ENCODE measurements at regions not wholly inside any gene's neighbourhood (a gene's known extent, or its start where the extent isn't known, plus 50 kb on each side); places are given as distances from the start of the nearest gene placed in this dataset.
"Not testable (repeated sequence)": the region's sequence is repeated elsewhere in the genome, so short reads cannot be mapped to it uniquely, and the experiment has no call there.

DNA sequence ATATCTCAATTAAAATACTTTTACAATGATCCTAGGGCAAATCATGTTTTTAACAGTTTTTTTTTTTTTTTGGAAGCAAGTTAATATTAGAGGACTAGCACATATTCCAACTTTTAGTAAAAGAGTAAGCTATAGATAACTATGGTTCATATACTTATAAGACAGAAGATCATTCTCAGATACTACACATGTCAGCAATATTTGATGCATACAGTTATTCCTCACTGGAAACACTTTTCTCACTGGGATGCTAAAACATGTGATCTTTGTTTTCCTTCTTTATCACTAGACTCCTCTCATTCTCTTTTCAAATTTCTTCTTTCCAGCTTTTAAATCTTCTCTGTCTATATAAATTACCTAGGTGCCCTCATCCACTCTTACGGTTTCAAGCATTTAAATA lies 1020.4 kb upstream of the FBXO33 start:
- no peak for DNase-seq

DNA sequence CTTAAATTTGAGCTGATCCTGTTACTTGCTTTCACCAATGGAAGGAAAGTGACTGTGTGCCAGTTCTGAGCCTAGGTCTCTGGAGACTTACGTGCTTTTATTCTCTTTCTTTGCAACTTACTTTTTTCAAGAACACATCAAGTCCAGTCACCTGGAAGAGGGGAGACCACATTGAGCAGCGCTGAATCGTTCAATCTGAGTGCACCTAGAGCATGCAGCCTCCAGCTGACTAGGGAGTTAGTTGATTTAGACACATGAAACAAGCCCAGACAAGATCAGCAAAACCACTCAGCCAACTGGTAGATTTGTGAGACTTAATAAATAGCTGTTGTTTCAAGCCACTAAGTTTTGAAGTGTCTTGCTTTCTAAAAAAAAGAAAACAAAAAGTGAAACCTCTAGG lies 1014.8 kb upstream of the FBXO33 start:
- no peak for DNase-seq

DNA sequence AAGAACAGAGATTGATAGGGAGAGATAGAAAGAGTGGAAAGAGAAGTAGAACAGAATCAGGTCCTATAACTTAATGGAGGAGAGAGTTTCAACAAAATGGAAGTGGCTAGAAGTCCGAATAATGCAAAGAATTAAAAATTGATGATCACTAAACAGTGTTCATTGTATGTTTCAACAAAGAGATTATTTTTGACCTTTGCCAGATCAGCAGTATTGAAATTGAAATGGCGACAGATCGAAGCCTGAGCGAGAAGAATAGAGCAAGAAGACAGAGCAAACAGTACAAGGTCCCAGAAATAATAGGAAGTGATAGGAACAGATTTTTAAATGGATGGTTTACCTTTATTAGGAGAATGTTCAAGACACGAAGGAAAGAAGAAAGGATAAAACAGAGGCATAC lies 1012.8 kb upstream of the FBXO33 start:
- no peak for DNase-seq

DNA sequence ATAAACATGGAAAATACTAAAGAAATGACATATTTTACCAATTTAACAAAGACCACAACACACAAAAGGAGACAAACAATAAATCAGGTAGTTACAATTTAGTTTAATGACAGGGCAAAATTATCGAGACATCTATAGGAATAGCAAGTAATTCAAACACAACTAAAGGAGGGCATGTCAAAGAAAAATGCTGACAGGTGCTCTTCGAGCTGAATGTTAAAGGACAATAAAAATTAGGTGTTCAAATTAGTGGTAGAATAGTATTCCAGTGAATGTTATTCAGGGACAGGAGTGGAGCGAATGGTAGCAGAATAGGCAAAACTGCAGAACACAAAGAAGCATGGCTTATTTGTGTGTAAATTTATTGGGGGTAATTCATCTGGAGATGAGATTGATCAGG lies 1004.3 kb upstream of the FBXO33 start:
- no peak for DNase-seq

DNA sequence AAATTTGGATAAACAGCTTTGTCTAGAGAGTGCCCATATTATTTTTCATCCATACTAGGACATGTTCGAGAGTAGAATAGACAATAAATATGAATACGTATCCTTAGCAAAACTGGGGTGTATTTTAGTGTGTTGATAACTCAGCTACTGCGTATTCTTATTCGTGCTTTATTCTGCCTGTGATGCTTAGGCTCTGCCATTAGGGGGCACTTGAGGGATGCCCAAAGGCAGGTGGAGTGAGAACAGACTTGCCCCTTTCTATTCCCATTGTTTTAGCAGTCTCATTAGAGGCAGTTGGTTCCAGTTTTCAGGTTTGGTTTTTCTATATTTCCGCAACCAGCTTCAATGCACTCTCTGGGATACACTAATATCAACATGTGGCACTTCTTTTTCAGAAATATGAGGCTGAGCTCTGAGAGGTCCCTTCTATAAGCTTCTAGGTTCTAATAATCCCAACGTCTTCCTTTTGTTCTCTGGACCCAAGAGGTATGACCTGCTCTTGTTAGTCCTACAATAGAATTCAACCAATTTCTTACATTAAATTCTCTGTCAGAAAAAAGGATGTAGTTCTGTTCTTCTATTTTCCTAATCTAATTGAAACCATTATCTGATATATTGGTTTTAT lies 985.7 kb upstream of the FBXO33 start:
- no peak for DNase-seq

DNA sequence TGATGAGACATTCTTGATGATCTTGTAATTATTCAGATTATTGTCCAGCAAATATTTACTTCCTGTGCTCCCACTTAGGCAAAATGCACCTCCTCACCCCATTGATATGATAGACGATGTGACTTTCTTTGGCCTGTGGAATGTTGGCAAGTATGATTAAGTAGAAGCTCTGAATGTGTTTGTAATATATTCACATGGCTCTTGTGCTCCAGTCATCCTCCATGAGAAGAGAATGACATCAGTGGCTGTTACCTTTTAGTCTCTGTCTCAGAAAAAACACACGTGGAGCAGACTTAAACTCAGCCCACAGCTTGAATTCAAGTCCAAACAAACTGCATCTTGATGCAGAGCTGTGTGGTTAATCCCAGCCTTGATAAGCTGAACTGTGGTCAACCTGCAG lies 984.3 kb upstream of the FBXO33 start:
- DNase-seq, result no peak

DNA sequence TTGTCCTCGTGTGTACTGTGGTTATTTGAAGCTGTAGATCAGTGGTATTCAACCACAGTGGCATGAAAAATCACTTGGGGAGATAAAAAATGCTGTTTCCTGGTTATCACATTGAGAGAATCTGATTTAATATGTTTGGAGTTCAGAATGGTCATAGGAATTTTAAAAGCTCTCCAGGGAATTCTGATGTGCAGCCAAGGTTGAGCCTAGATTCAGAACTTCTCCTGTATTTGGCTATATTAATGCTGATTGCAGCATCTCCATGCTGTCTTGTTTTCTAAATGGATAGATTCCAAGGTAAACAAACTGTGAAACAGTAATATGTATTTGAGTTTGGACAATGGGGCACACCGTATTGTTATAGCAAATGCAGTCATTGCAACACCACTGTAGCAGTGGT lies 982.2 kb upstream of the FBXO33 start:
- no peak for DNase-seq

DNA sequence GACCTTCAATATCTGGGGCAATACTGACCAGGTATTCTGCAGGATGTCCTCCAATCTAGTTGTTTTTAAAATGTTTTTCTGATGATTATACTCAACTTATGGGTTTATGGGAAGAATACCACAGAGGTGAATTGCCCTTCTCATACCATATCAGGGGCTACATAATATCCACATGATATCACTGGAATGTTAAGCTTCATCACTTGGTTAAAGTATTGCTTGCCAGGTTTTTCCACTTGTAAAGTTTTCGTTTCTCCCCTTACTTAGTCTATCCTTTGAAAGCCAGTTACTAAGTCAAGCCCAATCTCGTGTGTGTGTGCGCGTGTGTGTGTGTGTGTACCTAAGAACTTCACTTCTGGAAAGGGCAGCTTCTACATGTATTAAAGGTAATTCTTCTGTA lies 980.9 kb upstream of the FBXO33 start:
- no peak for DNase-seq

DNA sequence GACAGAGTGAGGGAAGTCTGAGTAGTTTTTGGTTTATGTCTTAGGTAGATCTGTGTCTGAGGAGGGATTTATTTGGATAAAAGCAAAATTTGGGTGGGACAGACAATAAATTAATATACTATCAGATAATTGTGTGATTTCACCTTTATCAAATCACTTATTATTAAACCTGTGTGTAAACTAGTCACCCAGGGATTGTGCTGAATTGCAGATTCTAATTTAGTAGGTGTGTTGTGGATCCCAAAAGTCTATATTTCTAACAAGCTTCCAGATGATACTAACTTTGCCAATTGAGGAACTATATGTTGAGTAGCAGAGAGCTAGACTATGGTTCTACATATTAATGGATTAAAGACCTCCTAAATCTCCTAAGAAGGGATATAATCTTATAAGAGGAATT lies 978.5 kb upstream of the FBXO33 start:
- DNase-seq, result no peak

DNA sequence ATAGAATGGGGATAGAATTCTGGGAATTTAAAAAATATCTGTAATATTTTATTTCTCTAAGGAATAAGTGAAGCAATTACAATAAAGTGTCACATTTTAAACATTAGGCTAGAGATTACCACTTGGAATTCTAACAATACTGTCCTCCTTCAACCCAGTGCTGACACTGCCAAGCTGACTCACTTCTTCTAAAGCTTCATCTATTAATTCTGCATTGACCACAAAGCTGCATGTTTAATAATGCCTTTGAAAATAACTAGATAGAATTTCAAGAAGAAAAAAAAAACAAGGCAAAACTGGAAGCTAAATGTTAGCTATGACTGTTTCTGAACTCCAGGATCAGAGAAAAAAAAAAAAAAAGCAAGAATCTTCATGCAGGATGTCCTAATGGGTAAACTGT lies 970.7 kb upstream of the FBXO33 start:
- no peak for DNase-seq

DNA sequence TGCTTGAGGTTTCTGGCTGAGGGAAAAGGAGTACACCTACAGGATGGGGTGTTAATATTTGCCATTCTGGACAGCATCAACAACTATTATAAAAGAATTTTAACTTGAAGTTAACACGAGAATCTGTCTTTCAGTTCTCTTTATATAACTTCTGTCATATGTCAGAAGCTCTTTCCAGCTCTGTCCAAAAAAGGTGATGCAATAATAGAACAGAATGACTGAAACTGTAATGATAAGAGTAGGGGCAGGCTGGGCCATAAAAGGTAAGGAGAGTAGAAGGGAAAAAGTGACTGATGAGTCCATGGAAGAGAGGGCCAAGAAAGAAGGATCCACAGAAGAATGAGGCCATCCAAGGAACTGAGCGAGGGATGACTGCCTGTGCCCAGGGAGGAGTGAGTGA lies 966.7 kb upstream of the FBXO33 start:
- no peak for DNase-seq

DNA sequence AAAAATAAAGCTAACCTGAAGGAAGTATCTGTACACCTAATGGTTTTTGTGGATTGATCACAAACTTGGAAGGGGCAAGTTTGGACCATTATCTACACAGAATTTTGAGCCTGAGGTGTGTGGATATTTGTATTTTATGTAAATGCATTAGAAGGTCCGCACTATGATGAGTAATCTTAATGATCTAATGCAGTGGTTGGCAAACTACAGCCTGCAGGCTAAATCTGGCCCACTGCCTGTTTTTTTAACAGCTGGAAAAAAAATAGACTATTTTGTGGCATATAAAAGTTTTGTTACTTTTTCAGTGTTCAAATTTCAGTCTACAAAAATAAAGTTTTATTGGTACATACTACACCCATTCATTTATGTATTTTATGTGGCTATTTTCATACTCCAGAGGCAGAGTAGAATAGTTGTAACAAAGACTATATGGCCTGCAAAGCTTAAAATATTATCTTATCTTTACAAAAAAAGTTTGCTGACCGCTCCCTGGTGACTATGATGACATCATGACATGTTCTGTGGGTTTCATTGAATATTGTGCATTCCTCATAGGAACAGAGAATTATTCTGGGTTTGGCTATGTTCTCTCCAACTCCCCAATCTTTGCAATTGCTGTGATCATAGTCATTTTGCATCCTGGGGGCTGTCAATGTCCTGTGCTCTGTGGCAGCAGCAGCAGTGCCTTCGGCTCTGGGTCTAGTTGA lies 962.6 kb upstream of the FBXO33 start:
- no peak for DNase-seq

DNA sequence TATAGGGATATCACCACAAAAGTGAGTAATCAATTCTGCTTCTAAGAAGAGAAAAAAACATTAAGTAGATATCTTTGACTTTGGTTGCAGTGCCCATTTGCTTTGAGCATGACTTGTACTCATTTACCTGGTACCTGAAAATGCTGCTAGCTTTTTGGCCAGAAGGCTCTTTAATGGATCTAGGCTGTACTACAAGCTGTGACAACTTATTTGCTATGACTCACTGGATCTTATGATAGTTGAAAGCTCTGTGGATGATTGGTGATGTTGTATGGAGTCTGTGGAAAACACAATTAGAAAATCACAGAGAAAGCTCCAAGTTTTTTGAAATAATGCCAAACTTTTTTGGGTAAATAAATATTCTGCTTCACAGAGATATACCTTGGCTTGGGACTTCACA lies 960.9 kb upstream of the FBXO33 start:
- no peak for DNase-seq

DNA sequence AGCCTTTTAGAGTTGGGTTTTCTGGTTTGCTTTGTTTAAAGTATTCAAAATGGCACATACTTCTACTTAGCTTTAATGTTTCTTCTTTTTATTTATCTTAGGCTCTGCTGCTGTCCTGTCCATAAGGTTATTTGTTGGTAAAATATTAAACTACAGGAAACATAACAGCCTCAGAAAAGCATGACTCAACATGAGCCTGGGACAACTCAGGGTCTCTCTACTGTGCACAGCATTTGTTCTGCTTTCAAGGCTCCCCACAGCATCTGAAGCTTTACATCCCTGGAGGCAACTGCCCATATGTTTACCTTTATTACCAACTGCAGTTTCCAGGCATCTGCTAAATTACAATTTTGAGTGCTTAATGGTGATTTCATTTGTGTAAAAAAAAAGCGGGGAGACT lies 954.2 kb upstream of the FBXO33 start:
- DNase-seq, result no peak

DNA sequence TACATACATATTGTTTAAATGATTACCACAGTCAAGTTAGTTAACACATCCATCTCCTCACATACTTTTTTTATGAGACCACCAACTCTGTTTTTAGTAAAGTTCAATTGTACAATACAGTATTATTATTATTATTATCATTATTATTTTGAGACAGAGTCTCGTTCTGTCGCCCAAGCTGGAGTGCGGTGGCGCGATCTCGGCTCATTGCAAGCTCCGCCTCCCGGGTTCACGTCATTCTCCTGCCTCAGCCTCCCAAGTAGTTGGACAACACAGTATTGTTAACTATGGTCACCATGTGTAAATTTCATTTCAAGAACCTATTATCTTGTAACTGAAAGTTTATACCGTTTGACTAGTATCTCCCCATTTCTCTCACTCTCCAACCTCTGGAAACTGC lies 942.0 kb upstream of the FBXO33 start:
- DNase-seq, result no peak

DNA sequence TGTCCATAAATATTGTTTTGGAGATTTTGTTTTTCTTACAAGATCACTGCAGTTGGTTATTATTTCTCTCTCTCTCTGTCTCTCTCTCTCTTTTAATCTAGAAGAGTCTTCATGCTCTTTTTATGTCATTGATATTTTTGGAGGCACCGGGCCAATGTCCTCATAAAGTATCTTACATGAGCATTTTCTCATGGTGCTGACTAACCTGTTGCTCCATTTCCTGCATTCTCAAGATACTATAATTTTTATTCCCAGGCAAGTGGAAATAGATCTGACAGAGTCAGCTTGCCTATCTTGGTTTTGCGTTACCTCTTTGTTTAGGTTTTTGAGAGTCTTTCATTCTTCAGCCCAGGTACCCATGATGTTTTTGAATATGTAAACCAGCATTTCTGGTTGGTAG lies 938.8 kb upstream of the FBXO33 start:
- DNase-seq, result no peak

DNA sequence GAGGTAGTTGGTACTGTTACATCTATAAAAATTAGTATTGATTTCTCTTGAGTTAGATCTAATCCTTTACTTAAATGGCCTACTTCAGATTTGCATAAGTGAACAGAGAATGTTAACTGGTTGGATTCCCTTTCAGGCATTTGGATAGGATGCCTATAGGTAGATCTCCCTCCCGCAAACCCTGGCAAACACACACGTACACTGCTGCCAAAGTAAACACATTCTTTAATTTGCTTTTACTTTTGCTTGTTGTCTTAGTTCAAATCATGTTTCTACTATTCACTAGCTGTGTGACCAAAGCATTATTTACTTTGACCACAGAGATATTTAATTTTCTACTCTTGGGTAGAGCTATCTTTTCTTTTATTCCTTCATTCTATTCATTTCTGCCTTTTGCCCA lies 936.1 kb upstream of the FBXO33 start:
- DNase-seq, result peak; percentile 55

DNA sequence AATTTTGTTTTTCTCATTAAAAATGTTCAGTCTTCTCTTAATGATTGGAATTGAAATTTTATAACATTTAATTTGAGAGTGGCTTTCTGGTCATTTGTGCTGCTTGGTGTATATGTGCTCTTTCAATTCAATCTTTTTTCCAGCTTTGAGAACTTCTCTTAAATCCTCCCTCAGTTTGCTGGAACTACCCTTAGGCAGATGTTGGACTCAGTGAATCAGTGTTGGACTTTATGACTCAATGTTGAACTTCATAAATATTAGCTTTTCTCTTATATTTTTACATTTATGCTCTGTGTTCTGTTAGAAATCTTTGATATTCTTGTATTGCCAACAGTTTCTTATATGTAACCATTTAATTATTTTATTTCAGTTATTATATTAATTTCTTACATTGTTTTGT lies 935.5 kb upstream of the FBXO33 start:
- DNase-seq, result no peak

DNA sequence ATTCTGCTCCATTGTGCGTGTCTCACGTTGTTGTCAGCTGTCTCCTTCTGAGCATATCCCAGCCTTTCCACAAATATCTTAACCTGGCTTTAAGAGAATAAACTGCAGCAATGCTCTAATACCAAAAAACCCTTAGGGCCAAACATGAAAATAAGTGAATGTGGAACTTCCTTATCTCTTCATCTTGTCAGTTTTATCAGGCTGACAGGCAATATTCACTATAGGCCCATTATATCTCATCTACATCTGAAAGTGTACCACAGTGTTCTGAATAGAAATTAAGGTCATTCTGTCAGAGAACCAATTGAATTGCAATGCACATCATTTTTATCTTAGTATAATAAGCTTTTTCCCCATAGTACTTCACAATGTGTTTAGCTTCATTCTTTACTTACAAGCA lies 933.1 kb upstream of the FBXO33 start:
- DNase-seq, result no peak

DNA sequence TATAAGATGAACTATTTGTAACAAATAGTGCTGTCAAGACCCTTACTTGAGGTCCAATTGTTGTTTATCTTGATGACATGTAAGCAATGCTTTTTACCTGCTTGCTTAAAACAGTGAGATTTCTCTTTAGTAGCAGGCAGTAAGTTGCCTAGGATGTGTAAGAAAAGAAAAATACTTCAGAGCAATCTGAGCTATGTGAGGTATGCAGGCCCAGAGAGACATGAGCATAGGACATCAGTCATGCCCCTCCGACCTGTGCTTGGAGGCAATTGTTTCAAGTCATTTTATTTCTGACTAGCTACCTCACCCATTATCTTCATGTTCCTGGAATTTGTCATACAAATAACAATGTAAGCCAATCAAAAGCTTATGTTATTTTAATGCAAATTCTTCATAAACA lies 930.6 kb upstream of the FBXO33 start:
- no peak for DNase-seq

DNA sequence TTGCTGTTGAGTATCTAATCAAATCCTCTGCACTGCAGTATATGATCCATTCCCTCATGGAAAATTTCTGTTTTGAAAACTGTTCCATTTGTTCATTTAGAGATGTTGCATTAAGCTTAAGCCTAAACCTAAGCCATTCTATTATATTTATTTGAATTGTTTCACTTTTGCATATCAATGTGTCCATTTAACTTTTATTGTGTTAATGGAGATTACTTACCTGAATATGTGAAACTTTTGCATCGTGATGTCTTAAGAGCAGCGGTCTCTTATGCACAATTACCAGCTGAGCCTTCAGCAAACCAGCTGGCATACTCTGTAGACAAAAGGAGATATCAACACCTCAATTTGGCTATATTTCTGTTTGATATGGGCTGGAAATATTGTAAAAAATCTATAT lies 922.5 kb upstream of the FBXO33 start:
- DNase-seq, result no peak

DNA sequence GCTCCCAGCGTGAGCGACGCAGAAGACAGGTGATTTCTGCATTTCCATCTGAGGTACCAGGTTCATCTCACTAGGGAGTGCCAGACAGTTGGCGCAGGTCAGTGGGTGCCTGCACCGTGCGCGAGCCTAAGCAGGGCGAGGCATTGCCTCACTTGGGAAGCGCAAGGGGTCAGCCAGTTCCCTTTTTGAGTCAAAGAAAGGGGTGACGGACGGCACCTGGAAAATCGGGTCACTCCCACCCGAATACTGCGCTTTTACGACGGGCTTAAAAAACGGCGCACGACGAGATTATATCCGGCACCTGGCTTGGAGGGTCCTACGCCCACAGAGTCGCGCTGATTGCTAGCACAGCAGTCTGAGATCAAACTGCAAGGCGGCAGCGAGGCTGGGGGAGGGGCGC lies 915.9 kb upstream of the FBXO33 start:
- not testable (repeated sequence) for DNase-seq

DNA sequence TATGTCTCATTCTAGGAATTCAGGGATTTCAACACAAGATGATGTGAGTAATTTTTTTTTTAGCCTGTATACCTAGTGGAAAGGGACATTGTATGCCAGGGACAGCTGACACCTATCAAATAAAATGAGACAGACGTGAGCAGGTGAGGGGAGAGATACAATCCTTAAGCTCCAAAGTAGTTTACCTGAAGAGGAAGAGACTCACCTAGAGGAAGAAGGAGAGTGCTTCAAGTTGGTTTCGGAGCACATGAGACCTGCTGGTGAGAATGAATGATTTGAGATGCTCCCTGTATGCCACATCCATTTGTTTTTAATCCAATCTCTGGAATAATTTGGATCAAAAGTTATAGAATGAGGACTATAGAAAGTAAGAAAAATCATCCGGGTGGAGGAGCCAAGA lies 915.4 kb upstream of the FBXO33 start:
- no peak for DNase-seq

DNA sequence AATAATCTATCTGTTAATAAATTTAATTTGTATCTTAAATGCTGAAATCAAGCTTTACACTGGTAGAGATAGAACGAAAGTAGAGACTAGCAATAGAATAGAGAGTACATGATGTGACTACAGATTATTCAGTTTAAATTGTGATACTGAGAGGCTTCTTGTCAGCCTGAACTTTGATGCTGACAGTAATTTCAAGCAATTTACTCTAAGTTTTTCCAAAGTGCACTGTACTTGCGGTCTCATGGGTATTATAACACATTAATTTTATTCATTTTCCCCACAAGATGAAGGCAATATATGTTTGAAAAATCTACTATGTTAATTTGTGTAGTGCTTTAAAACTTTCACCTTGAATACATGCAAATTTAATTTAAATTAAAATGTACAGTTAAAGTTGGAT lies 914.0 kb upstream of the FBXO33 start:
- DNase-seq, result no peak

DNA sequence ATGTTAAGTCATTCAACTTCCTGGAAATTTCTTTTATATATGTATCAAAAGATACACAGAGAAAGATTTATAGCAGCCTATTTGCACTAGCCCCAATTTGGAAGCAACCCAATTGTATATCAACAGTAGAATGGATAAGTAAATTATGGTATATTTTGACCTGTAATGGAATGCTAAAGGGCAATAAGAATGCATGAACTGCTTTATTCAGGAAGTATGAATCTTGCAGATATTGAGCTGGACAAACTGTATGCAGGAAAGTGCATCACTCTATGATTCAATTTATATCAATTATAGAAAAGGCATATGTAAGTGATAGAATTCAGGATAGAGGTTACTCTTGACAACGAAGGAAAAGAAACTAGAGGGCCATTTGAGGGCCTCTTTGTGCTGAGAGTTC lies 913.1 kb upstream of the FBXO33 start:
- DNase-seq, result no peak
